ENCODE measurements at regions not wholly inside any gene's neighbourhood (a gene's known extent, or its start where the extent isn't known, plus 50 kb on each side); places are given as distances from the start of the nearest gene placed in this dataset.

- no peak for TF ChIP-seq CREB1 (IDR thresholded peaks at IDR 0.05; ENCODE audit: low read depth)
- no peak for TF ChIP-seq E4F1 (IDR thresholded peaks at IDR 0.05; ENCODE audit: borderline replicate concordance, partially characterized antibody)
- TF ChIP-seq NR2C2 (IDR thresholded peaks at IDR 0.05; ENCODE audit: borderline replicate concordance, control insufficient read depth, insufficient read length, low read depth), result no peak
- no peak for TF ChIP-seq TCF7 (IDR thresholded peaks at IDR 0.05; ENCODE audit: borderline replicate concordance)
- no peak for TF ChIP-seq JUND (IDR thresholded peaks at IDR 0.05; ENCODE audit: low read depth, low read length)
- TF ChIP-seq SP1 (IDR thresholded peaks at IDR 0.05; ENCODE audit: low read depth, low read length), result no peak
- TF ChIP-seq CTCF (IDR thresholded peaks at IDR 0.05 in 2 of 3, conservative IDR thresholded peaks at IDR 0.05 in 1 of 3; ENCODE audit: control insufficient read depth in 2 of 3, extremely low read depth in 1 of 3, insufficient read depth in 1 of 3, low read depth in 3 of 3, low read length in 3 of 3), result no peak
- TF ChIP-seq RAD51 (IDR thresholded peaks at IDR 0.05), result no peak
Observed at GRCh38 chr12:126651133-126651532, 1585.9 kb downstream of the AACS start (continued).
